ENCODE measurements at regions not wholly inside any gene's neighbourhood (a gene's known extent, or its start where the extent isn't known, plus 50 kb on each side); places are given as distances from the start of the nearest gene placed in this dataset.

DNA sequence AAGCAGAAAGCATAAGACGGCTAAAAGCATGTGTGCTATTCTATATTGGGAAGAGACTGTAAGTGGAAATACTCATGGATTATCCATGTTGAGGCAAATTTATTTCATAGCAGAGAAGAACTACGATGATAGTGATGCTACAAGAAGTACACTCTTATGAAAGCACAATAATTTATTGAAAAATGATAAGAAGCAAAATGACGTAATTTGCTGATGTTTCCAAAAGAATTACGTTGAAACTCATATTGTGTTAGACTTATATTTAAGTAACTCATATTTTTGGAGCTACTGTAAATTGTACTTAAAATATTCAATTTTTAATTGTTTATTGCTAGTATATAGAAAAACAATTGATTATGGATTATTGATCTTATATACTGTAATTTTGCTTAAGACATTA lies 1622.5 kb downstream of the REEP3 start:
- no TSS peak for BruUV-seq (replicated peaks)
- intact Hi-C loops (cut with micrococcal nuclease; ENCODE audit: unreplicated experiment): no loop called here
- no peaks in the 10 kb centered on the region for H3K36me3 ChIP-seq (ENCODE audit: insufficient read depth, low read length, poor library complexity, severe bottlenecking)
- H3K27ac ChIP-seq (ENCODE audit: low read depth, low read length, poor library complexity, severe bottlenecking): no peak overlapping the region
- no peak overlapping the region for H3K4me3 ChIP-seq (ENCODE audit: low read depth, low read length, poor library complexity, severe bottlenecking)
- no peaks in the 10 kb centered on the region for H3K4me1 ChIP-seq (ENCODE audit: insufficient read depth, low read length, poor library complexity, severe bottlenecking)
- no peak for TF ChIP-seq EZH2 (IDR thresholded peaks at IDR 0.05; ENCODE audit: borderline replicate concordance, low read depth, low read length, poor library complexity, severe bottlenecking)
- TF ChIP-seq, protein P1, sequence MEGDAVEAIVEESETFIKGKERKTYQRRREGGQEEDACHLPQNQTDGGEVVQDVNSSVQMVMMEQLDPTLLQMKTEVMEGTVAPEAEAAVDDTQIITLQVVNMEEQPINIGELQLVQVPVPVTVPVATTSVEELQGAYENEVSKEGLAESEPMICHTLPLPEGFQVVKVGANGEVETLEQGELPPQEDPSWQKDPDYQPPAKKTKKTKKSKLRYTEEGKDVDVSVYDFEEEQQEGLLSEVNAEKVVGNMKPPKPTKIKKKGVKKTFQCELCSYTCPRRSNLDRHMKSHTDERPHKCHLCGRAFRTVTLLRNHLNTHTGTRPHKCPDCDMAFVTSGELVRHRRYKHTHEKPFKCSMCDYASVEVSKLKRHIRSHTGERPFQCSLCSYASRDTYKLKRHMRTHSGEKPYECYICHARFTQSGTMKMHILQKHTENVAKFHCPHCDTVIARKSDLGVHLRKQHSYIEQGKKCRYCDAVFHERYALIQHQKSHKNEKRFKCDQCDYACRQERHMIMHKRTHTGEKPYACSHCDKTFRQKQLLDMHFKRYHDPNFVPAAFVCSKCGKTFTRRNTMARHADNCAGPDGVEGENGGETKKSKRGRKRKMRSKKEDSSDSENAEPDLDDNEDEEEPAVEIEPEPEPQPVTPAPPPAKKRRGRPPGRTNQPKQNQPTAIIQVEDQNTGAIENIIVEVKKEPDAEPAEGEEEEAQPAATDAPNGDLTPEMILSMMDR (conservative IDR thresholded peaks at IDR 0.05; ENCODE audit: low read depth, low read length): no peak
- no peak for DNase-seq (ENCODE audit: low spot score)
- POLR2A ChIA-PET (ENCODE audit: low non-redundant PET): no interaction called here
- H3K27me3 ChIP-seq (replicated peaks; ENCODE audit: insufficient read depth, low read depth, low read length, poor library complexity): no peaks in the 10 kb centered on the region
- no peaks in the 10 kb centered on the region for H3K9me3 ChIP-seq (ENCODE audit: low read depth, low read length, poor library complexity, severe bottlenecking)
- CTCF ChIA-PET: interaction anchor here (0.6 kb wide), 1 partner anchor 291 kb away, joined by 3 read pairs; no protein-coding TSS in a partner anchor

DNA sequence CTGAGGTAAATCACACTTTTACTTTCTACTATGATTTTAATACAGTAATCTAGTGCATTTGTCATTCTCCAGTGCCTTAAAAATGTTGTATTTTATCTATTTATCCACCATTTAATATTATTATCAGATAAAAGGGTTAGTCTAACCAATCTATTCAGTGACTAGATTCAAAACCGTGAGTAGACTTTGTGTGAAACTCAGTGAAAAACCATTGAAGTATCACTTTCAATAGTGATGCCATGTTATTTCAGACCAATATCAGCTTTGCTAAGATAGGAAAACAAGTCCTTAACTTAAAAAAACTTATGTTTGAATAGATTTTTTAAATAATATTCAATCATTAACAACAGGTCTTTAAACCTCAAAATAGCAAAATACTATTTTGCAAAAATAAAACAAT lies 1628.7 kb downstream of the REEP3 start:
- TF ChIP-seq, protein P1 (conservative IDR thresholded peaks at IDR 0.05; ENCODE audit: low read depth, low read length): no peak
- TF ChIP-seq EZH2 (IDR thresholded peaks at IDR 0.05; ENCODE audit: borderline replicate concordance, low read depth, low read length, poor library complexity, severe bottlenecking): no peak
- H3K9me3 ChIP-seq (ENCODE audit: low read depth, low read length, poor library complexity, severe bottlenecking): no peaks in the 10 kb centered on the region
- DNase-seq (ENCODE audit: low spot score): no peak

DNA sequence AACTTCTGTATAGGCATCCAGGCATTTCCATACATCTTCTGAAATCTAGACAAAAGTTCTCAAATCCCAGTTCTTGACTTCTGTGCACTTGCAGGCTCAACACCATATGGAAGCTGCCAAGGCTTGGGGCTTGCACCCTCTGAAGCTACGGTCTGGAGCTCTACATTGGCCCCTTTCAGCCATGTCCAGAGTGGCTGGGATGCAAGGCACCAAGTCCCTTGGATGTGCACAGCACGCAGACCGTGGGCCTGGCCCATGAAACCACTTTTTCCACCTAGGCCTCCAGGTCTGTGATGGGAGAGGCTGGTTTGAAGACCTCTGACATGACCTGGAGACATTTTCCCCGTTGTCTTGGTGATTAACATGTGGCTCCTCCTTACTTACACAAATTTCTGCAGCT lies 1645.1 kb downstream of the REEP3 start:
- no peak for DNase-seq (ENCODE audit: low spot score)
- TF ChIP-seq EZH2 (IDR thresholded peaks at IDR 0.05; ENCODE audit: borderline replicate concordance, low read depth, low read length, poor library complexity, severe bottlenecking): no peak
- TF ChIP-seq, protein P1 (conservative IDR thresholded peaks at IDR 0.05; ENCODE audit: low read depth, low read length): no peak
- Histone ChIP-seq H3K9me3 (ENCODE audit: low read depth, low read length, poor library complexity, severe bottlenecking) (no peaks in the 10 kb centered on the region), H3K27ac (ENCODE audit: low read depth, low read length, poor library complexity, severe bottlenecking) (no peak overlapping the region), H3K27me3 (replicated peaks; ENCODE audit: insufficient read depth, low read depth, low read length, poor library complexity) (no peaks in the 10 kb centered on the region), H3K36me3 (ENCODE audit: insufficient read depth, low read length, poor library complexity, severe bottlenecking) (no peaks in the 10 kb centered on the region), H3K4me3 (ENCODE audit: low read depth, low read length, poor library complexity, severe bottlenecking) (no peak overlapping the region), H3K4me1 (ENCODE audit: insufficient read depth, low read length, poor library complexity, severe bottlenecking) (no peaks in the 10 kb centered on the region)
- ChIA-PET POLR2A (ENCODE audit: low non-redundant PET) (no interaction called here), CTCF (no interaction called here)
- BruUV-seq (replicated peaks): no TSS peak
- intact Hi-C loops (cut with micrococcal nuclease; ENCODE audit: unreplicated experiment): no loop called here

More for the DNA sequence above, 1628.7 kb downstream of the REEP3 start:
- no peak overlapping the region for H3K4me3 ChIP-seq (ENCODE audit: low read depth, low read length, poor library complexity, severe bottlenecking)
- no peak overlapping the region for H3K27ac ChIP-seq (ENCODE audit: low read depth, low read length, poor library complexity, severe bottlenecking)
- ChIA-PET POLR2A (ENCODE audit: low non-redundant PET) (no interaction called here), CTCF (no interaction called here)
- no TSS peak for BruUV-seq (replicated peaks)
- H3K36me3 ChIP-seq (ENCODE audit: insufficient read depth, low read length, poor library complexity, severe bottlenecking): no peaks in the 10 kb centered on the region
- H3K27me3 ChIP-seq (replicated peaks; ENCODE audit: insufficient read depth, low read depth, low read length, poor library complexity): no peaks in the 10 kb centered on the region
- H3K4me1 ChIP-seq (ENCODE audit: insufficient read depth, low read length, poor library complexity, severe bottlenecking): no peaks in the 10 kb centered on the region
- intact Hi-C loops (cut with micrococcal nuclease; ENCODE audit: unreplicated experiment): no loop called here

Measured in A673 (cell line).